NT2/D1 (cell line): ENCODE measurements at regions not wholly inside any gene's neighbourhood (a gene's known extent, or its start where the extent isn't known, plus 50 kb on each side); places are given as distances from the start of the nearest gene placed in this dataset.

Experiments used
- YY1 ChIP-seq: IDR thresholded peaks from 2 replicates; pipeline ENCODE4 v1.6.1; 2011; ENCODE audit not compliant: insufficient read length, insufficient read depth
- ZNF274 ChIP-seq: IDR thresholded peaks from 2 replicates; pipeline ENCODE4 v1.6.1; 2011; ENCODE audit warnings: mild to moderate bottlenecking, low read depth, low read length

DNA sequence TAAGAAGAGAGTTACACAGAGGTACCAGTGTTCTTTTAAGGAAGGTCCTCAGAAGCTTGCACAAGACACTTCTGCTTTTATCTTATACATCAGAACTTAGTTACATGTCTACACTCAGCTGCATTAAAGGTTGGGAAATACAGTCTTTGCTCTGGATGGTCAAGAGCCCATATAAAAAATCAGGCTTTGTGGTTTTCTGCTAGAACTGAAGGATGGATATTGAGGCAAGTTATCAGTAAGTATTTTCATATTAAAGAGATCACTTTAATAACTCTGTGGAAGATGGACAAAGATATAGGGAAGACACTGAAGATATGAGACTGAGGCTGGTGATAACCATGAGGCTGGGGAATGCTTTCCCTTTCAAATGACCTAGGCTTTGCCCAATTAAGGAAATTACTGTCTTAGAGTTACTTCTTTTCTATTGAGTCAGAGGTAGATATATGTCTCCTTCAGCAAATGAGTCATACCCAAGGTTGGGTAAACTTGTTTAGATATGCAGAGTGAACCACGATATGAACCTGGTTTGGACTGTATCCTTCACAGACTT lies 87.0 kb upstream of the TNC start:
- TF ChIP-seq ZNF274 (no peak), YY1 (no peak)
